NCI-H2081 (cell line): ENCODE measurements at regions not wholly inside any gene's neighbourhood (a gene's known extent, or its start where the extent isn't known, plus 50 kb on each side); places are given as distances from the start of the nearest gene placed in this dataset.
A peak's percentile ranks its signal among the peaks of the same experiment; 100 is the strongest.

Source experiments
- DNase-seq, 2 experiments: peaks; one replicate each; lab custom pipeline; 2025; lab: John Stamatoyannopoulos, UW

GRCh38 chr22:44386386-44387035, 73.8 kb upstream of the SHISAL1 start:
- DNase-seq: no peak

DNA sequence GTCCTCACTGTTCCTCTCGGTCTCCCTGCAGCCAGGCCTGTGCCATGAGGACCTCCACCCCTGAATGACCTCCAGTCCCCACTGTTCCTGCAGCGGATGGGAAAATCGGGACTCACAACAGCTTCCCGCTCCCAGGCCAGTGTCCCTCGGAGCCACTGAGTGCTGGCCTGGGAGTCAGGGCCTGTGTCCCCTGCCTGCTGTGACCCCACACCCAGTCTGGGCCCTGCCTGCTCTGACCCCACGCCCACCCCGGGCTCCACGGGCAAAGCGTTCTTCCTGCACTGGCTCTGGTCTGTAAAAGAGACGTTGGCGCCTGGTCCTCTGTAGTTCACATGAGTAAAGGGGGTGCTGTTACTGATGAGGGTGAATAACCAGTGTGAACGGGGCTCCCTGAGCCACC, 73.0 kb upstream of the SHISAL1 start:
- DNase-seq: no peak

DNA sequence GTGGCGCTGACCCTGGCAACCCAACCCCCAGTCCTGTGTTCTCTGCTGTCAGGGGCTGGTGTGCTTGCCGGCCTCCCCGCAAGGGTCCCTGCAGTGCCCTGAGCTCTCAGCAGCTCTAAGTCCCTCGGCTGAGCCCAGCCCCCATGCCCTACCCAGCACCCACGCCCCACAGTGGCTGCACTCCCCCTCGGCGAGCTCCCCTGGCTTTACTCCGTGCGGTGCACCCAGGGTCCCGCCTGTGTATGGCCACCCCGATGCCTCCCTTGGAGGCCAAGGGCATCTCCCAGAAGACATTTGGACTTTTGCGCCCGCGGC, 72.5 kb upstream of the SHISAL1 start:
- no peak for DNase-seq

GRCh38 chr22:44384563-44385295, 72.0 kb upstream of the SHISAL1 start:
- DNase-seq: no peak

DNA sequence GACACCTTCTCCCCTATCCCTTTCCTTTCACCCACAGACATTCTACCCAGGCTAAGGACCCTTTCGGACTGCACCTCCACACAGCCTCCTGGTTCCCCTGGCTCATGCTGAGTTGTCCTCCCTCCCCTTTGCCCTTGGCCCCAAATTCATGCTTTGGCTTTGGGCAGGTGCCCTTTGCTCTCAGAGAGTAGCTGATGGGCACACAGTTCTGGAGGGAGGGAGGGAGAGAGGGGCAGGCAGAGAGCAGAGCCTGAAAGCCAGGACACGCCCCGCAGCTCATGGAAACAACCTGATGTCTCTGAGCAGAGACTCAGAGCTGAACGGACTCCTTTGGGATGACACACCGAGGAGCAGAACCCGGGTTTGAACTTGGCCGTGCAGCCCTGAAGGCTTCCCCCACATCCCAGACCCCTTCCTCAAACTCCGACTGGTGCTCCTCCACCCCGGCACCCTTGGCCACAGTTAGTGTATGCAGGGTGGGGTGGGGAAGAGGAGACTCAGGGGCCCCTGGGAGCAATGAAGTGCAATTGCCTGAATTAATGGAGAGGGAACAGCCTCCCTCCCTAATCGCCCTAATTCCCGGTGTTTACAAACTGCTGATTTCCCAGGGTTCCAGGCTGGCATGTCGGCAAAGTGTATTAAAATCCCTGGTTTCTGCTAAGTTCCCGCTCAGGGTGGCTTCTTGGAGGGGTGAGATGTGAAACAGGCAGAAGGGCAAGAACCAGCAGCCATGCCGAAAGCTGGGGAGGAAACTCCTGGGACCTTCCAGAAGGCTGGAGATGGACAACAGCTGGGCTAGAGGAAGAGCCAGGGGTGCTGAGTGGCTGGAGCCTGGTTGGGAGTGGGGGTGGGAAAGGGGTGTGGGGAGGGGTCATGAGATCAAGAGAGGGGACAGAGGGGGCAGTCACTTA, 71.2 kb upstream of the SHISAL1 start:
- no peak for DNase-seq

GRCh38 chr22:44383064-44383575, 70.4 kb upstream of the SHISAL1 start:
- no peak for DNase-seq

- DNase-seq: peak in 1 of 2 experiments; percentile 24
Observed at GRCh38 chr22:44382116-44383038, 69.6 kb upstream of the SHISAL1 start.

- no peak for DNase-seq
Observed at GRCh38 chr22:44381761-44382115, 69.0 kb upstream of the SHISAL1 start.

DNA sequence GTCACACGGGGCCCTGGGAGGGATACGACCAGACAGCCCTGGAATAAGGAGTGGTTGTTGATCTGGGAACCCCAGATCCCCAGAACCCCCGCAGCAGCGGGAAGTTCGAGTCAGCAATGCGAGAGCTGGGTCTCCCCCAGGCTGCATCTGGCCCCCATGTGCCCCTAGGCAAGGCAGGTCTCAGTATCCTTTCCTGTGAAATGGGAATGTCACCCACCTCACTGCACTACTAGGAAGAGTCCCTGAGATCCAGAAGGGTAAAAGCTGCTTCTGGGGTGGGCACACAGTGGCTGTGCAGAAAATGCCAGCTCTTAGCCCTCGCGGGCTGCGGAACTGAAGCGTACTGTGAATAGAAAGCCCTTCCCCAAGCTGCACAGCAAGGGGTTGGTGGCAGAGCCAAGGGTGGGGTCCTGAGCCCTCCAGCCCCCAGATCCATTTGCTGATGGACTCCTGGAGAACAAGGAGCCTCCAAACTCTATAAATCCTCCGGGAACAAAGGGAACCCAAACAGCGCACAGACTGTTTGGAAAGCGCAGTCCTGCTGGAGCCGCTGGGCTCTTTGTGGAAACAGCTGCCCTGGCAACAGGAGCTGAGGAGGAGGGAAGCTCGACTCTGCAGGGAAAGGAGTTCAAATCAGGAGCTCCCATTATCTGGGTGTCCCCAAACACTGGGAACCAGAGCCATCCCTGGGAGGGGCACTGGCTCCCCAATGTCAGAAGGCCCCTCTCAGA, 68.2 kb upstream of the SHISAL1 start:
- DNase-seq: peak; percentile 59 to 75

DNA sequence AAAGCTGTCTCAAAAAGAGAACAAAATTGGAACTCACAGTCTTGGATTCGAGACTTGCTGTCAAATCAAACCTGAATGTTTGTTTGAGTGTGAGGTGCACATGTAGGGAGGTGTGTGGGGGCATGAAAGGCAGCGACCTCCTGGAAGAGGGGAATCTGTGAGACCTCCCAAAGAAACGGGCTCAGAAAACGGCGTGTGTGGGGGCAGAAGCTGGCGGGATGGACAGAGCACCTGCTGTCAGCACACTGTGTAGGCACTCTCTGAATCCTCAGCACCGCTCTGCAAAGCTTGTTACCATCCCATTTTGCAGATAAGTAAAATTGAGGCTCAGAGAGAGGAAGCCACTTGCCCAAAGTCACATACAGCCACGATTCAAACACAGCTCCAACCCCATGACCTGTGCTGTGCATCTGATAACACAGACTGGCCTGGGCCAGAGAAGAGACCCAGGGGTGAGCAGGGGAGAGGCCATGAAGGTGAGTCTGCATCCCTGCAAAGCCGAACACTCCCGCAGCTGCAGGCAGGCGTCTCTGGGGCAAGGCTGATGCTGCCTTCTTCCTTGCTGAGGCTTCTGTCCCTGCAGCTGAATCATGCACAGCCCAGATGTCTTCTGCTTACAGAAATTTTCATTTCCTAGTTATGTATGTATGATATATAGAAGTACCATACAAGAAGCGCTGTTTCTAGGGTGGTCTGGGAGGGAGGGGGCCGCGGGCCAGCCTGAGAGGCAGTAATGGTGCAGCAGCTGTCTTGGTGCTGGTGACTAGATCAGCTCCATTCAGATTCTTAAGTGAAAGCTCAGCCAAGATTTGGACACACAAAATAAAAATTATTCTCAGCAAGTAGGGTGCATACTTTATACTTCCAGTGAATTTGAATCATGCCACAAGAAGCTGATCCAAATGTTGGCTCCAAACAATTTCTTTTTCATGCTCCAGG, 67.3 kb upstream of the SHISAL1 start:
- DNase-seq: no peak

DNA sequence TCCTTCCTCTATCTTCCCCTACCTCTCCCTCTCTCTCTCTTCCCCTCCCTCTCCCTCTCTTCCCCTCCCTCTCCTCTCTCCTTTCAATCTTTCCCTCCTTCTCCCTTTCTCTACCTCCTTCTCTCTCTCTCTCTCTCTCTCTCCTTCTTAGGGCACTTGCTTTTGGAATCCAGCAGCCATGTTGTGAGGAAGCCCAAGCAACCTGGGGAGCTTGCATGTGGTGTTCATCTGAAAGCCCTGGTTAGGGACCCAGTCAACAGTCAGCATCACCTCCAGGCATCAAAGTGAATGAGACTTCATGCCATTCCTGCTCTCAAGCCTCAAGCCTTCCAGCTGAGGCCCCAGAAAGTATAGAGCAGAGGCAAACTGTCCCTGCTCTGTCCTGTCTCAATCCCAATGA, 65.6 kb upstream of the SHISAL1 start:
- no peak for DNase-seq

DNA sequence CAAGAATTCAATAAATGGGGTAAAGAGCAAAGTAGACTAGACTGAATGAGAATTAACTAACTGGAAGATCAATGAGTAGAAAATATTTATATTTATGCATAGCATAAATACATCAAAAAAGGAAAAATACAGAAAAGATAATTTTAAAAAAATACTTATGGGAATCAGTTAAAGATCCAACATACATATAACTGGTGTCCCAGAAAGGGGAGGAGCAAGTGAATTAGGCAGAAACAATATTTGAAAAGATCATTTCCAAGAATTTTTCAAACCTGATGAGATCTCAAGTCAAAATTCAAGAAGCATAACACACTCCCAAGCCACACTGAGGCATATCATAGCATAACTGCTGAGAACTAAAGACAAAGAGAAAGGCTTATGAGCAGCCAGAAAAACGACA, 62.7 kb upstream of the SHISAL1 start:
- no peak for DNase-seq

GRCh38 chr22:44373234-44373633, 60.5 kb upstream of the SHISAL1 start:
- DNase-seq: no peak

- no peak for DNase-seq
Observed at GRCh38 chr22:44372611-44373010, 59.9 kb upstream of the SHISAL1 start.

- DNase-seq: no peak
Observed at GRCh38 chr22:44371741-44372525, 59.2 kb upstream of the SHISAL1 start.

DNA sequence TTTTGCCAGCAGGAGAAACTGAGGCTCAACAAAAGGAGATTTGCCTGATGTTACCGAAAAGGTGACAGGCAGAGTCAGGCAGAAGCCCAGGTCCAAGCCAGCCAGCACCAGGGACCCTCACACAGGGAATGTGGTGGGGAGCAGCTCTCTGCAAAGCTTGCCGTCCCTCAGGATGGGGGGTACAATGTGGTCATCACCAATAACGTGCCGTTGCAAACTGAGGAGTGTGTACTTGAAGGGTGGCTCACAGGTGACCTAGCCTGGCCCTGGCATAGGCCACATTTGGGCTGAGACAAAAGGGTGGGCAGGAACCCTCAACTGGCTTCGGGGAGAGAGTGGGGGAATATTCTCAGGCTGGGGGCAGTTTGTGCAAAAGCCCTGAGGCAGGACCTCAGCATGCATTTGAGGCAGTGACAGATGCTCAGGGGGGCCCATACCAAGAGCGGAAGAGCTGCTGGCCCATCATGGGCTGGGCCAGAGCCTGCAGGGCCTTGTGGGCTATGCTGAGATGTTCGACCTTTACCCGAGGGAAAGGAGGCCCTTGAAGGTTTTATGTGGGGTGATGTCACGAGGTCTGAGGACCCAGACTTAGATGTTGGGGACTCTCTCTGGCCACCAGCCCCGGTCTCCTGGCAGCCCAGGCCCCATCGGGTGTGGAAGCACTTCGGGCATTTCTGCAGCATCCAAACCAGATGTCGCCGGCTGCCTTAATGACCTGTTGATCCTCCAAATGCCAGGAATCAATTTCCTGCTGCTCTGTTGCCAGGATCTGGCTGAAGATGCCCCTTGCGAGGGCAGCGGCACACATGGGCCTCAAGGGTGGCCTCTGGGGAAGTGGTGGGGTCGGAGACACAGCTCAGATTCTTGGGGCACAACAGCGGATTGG, 57.4 kb upstream of the SHISAL1 start:
- no peak for DNase-seq

DNA sequence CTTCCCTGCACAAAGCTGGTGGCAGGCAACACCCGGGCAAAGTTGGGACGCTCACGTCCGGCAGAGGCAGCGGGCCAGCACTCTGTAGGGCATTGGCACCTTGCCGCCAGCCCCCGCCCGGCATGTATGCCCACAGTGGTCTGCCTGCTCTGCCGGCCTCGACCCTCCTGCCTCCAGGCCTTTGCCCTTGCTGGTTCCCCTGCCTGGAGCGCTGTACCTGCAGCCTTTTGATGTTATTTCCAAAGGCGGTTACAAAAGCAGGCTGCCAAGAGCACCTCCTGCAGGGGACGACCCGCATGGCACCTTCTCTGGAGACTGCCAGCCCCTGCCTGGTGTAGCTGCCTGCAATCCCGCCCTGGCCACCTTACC, 56.5 kb upstream of the SHISAL1 start:
- no peak for DNase-seq
